ENCODE measurements at regions not wholly inside any gene's neighbourhood (a gene's known extent, or its start where the extent isn't known, plus 50 kb on each side); places are given as distances from the start of the nearest gene placed in this dataset.

DNA sequence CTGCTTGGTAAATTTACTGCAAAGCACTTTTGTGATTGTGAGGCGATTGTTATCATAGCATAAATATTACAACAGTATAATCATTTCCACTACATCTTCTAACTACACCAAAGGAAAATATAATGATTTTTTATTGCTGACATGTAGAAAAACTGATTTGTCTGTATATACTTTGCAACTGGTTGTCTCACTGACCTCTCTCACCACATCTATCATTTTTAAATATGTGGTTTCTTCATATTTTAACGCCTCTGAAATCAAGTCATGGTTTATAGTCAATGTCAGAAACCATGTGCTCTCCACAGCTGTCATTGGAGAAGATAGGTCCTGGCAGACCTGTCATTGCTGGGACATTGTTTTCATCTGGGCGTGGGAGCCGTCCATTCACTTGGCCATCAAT is 315.4 kb upstream of the KLF6 start:
- TF ChIP-seq ZBTB7A (IDR thresholded peaks at IDR 0.05; ENCODE audit: low read depth), result no peak
- TF ChIP-seq, protein P1, sequence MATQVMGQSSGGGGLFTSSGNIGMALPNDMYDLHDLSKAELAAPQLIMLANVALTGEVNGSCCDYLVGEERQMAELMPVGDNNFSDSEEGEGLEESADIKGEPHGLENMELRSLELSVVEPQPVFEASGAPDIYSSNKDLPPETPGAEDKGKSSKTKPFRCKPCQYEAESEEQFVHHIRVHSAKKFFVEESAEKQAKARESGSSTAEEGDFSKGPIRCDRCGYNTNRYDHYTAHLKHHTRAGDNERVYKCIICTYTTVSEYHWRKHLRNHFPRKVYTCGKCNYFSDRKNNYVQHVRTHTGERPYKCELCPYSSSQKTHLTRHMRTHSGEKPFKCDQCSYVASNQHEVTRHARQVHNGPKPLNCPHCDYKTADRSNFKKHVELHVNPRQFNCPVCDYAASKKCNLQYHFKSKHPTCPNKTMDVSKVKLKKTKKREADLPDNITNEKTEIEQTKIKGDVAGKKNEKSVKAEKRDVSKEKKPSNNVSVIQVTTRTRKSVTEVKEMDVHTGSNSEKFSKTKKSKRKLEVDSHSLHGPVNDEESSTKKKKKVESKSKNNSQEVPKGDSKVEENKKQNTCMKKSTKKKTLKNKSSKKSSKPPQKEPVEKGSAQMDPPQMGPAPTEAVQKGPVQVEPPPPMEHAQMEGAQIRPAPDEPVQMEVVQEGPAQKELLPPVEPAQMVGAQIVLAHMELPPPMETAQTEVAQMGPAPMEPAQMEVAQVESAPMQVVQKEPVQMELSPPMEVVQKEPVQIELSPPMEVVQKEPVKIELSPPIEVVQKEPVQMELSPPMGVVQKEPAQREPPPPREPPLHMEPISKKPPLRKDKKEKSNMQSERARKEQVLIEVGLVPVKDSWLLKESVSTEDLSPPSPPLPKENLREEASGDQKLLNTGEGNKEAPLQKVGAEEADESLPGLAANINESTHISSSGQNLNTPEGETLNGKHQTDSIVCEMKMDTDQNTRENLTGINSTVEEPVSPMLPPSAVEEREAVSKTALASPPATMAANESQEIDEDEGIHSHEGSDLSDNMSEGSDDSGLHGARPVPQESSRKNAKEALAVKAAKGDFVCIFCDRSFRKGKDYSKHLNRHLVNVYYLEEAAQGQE (IDR thresholded peaks at IDR 0.05; ENCODE audit: low read depth), result no peak
- no peak for TF ChIP-seq USF1 (IDR thresholded peaks at IDR 0.05)
- TF ChIP-seq TAF1 (IDR thresholded peaks at IDR 0.05; ENCODE audit: low read depth), result no peak
- TF ChIP-seq TCF12 (IDR thresholded peaks at IDR 0.05; ENCODE audit: low read depth), result no peak
- TF ChIP-seq NFIC (IDR thresholded peaks at IDR 0.05), result no peak
- no peak for TF ChIP-seq YY1 (IDR thresholded peaks at IDR 0.05; ENCODE audit: low read depth)
- no peak for TF ChIP-seq TEAD4 (IDR thresholded peaks at IDR 0.05)
- TF ChIP-seq EGR1 (IDR thresholded peaks at IDR 0.05), result no peak
- no peak for TF ChIP-seq RAD21 (IDR thresholded peaks at IDR 0.05; ENCODE audit: low read depth)
- no peak for TF ChIP-seq EP300 (IDR thresholded peaks at IDR 0.05; ENCODE audit: borderline replicate concordance)
- TF ChIP-seq, protein P2, sequence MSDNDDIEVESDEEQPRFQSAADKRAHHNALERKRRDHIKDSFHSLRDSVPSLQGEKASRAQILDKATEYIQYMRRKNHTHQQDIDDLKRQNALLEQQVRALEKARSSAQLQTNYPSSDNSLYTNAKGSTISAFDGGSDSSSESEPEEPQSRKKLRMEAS (IDR thresholded peaks at IDR 0.05), result no peak
- TF ChIP-seq CREB1 (IDR thresholded peaks at IDR 0.05; ENCODE audit: low read depth), result no peak
- no peak for TF ChIP-seq CEBPB (IDR thresholded peaks at IDR 0.05)

GRCh38 chr10:4099202-4099601 is 314.2 kb upstream of the KLF6 start:
- TF ChIP-seq CREB1 (IDR thresholded peaks at IDR 0.05; ENCODE audit: low read depth), result no peak
- TF ChIP-seq TEAD4 (IDR thresholded peaks at IDR 0.05), result no peak
- TF ChIP-seq, protein P2 (IDR thresholded peaks at IDR 0.05), result no peak
- no peak for TF ChIP-seq ZBTB7A (IDR thresholded peaks at IDR 0.05; ENCODE audit: low read depth)
- TF ChIP-seq, protein P1 (IDR thresholded peaks at IDR 0.05; ENCODE audit: low read depth), result no peak
- TF ChIP-seq TAF1 (IDR thresholded peaks at IDR 0.05; ENCODE audit: low read depth), result no peak
- TF ChIP-seq RAD21 (IDR thresholded peaks at IDR 0.05; ENCODE audit: low read depth), result no peak
- TF ChIP-seq CEBPB (IDR thresholded peaks at IDR 0.05), result no peak
- TF ChIP-seq EP300 (IDR thresholded peaks at IDR 0.05; ENCODE audit: borderline replicate concordance), result no peak
- TF ChIP-seq FOXM1 (IDR thresholded peaks at IDR 0.05; ENCODE audit: borderline replicate concordance, low read depth), result no peak
- no peak for TF ChIP-seq USF1 (IDR thresholded peaks at IDR 0.05)
- no peak for TF ChIP-seq NFIC (IDR thresholded peaks at IDR 0.05)
- TF ChIP-seq TCF12 (IDR thresholded peaks at IDR 0.05; ENCODE audit: low read depth), result no peak
- TF ChIP-seq EGR1 (IDR thresholded peaks at IDR 0.05), result no peak
- no peak for TF ChIP-seq YY1 (IDR thresholded peaks at IDR 0.05; ENCODE audit: low read depth)

GRCh38 chr10:4095166-4095917 is 310.3 kb upstream of the KLF6 start:
- no peak for TF ChIP-seq EP300 (IDR thresholded peaks at IDR 0.05; ENCODE audit: borderline replicate concordance)
- TF ChIP-seq CREB1 (IDR thresholded peaks at IDR 0.05; ENCODE audit: low read depth), result no peak
- TF ChIP-seq TEAD4 (IDR thresholded peaks at IDR 0.05), result no peak
- no peak for TF ChIP-seq YY1 (IDR thresholded peaks at IDR 0.05; ENCODE audit: low read depth)
- TF ChIP-seq, protein P2 (IDR thresholded peaks at IDR 0.05), result no peak

DNA sequence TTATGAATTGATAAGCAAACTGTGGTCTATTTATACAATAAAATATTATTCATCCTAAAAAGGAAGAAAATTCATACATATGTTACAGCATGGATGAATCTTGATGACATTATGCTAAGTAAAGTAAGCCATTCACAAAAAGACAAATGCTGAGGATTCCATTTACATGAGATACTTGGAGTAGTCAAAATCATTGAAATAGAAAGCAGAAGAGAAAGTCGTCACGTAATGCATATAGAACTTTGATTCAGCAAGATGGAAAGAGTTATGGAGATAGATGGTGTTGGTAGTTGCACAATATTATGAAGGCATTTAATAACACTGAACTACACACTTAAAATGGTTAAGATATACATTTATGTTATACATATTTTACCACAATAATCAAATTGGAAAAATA is 309.7 kb upstream of the KLF6 start:
- TF ChIP-seq USF1 (IDR thresholded peaks at IDR 0.05) (no peak), NFIC (IDR thresholded peaks at IDR 0.05) (no peak), FOXM1 (IDR thresholded peaks at IDR 0.05; ENCODE audit: borderline replicate concordance, low read depth) (no peak), CEBPB (IDR thresholded peaks at IDR 0.05) (no peak), EP300 (IDR thresholded peaks at IDR 0.05; ENCODE audit: borderline replicate concordance) (no peak), CREB1 (IDR thresholded peaks at IDR 0.05; ENCODE audit: low read depth) (no peak), RAD21 (IDR thresholded peaks at IDR 0.05; ENCODE audit: low read depth) (no peak), TCF12 (IDR thresholded peaks at IDR 0.05; ENCODE audit: low read depth) (no peak), YY1 (IDR thresholded peaks at IDR 0.05; ENCODE audit: low read depth) (no peak), ZBTB7A (IDR thresholded peaks at IDR 0.05; ENCODE audit: low read depth) (no peak), TEAD4 (IDR thresholded peaks at IDR 0.05) (no peak), EGR1 (IDR thresholded peaks at IDR 0.05) (no peak), TAF1 (IDR thresholded peaks at IDR 0.05; ENCODE audit: low read depth) (no peak)
- TF ChIP-seq, protein P1 (IDR thresholded peaks at IDR 0.05; ENCODE audit: low read depth), result no peak
- TF ChIP-seq, protein P2 (IDR thresholded peaks at IDR 0.05), result no peak

Measured in Ishikawa (cell line).